ENCODE measurements at regions not wholly inside any gene's neighbourhood (a gene's known extent, or its start where the extent isn't known, plus 50 kb on each side); places are given as distances from the start of the nearest gene placed in this dataset. TPM values are rescaled to one million over a fixed set of nuclear protein-coding genes. Genes with fewer than 3 reads are reported as not detected.

DNA sequence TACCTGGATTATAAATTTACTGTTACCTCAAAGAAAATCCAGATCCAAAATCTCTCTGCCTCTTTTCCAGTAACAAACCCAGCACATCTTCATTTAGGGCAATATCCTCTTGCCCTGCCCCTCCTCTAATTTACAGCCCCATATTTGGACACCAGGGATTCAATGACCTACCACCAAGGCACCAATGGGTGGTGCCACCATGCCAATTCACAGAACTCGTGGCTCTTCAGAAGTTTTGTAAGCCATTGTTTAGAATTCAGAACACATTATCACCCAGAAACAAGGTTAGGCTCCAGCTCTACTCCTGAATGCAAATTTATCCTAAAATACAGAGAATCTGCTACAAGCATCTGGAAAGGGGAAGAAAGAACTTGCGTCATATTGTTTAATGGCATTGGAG is 67.8 kb upstream of the SASH1 start:
- DNase-seq (ENCODE audit: low read depth) = no peak

DNA sequence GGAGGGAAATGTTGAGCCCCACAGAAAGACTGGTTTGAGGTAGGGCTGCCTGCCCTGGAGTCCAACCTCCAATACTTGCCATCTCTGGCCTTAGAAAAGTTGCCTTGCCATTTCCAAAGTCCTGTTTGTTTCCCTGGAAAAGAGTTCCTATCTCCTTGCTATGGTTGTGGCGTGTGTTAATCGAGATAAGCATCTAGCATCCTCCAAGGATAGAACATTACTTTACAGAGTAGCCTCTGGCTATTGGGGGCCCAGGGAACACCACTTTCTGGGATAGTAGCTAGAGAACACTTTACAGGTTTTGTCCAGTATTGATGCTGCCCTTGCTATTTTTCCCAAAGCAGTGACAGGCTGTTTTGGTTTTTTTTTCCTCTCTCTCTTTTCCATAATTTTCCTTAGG is 57.4 kb upstream of the SASH1 start:
- no peak for DNase-seq (ENCODE audit: low read depth)

DNA sequence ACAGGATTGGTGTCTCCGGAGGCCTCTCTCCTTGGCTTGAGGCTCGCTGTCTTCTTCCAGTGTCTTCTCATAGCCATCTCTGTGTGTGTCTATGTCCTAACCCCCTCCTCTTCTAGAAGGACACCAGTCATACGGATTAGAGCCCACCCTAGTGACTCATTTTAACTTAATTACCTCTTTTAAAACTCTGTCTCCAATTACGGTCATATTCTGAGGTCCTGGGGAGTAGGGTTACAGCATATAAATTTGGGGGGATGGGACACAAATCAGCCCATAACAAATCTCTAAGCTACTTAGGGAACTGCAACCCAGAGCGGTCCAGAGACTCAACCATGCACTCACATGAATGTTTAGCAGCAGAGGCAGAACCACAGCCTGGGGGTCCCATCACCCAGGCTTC is 56.1 kb upstream of the SASH1 start:
- DNase-seq (ENCODE audit: low read depth) = no peak

DNA sequence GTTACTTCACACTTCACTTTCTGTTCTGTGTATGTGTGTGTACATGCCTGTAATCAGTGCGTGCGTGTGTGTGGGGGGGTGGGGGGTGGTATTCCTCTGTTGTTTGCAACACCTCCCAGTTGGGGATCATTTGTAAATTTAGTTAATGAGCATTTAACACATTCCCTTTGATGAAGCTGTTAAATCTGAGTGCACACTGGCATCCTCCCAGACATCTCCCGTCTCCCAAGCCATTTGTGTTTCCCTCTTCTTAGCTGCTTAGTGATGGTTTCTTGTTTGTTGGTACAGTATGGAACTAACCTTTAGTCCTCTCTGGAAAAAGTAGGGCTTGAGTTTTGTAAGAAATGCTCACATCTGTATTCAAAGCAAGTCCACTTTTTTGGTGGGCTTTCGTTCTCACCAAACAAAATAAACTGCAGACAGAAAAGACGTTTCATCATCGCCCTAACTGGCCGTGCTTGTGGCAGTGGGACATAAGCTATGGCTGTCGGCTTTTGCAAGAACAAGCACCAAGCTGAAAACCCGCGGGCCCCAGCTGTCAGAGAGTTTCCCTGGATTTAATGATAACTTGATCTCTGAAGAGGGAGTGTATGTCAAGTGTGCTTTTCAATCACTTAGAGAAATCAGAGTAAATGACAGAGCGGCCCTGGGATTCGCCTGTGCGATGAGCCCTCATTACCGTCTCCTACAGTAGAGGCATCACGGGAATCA is 54.9 kb upstream of the SASH1 start:
- DNase-seq (ENCODE audit: low read depth) = no peak

DNA sequence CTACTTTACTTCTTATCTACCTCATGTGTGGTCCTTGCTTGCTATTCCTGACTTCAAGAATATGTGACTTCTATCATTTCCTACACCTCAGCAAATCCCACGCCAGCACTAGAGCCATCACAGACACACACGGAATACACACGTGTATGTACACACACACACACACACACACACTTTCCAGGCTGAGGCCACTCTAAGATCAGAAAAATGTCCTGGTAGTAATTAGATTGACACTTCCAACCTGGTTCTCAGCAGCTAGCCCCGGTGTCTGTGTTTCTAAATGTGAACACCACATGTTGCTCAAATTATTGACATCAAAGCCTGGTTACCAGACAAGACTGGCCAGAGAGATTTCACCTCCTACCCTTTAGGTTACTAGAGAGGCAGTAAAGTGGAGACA is 54.1 kb upstream of the SASH1 start:
- no peak for DNase-seq (ENCODE audit: low read depth)

DNA sequence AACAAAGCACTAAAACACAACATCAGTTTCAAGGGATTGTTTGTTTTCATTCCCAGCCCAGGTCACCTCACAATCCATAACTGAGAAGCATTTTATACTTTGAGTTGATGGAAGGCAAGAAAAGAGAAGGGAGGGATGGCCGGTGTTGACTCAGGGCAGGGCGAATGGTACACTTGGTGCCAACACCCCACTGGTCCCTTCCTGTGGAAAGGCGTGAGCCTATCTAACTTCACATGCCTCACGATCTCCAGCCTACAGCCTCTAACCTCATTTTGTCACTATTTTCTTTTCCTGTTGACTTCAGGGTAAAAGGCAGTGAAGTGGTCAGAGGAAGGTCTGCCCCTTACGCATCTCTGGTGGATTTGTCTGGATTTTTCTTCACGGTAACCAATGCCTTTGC is 53.5 kb upstream of the SASH1 start:
- DNase-seq (ENCODE audit: low read depth) = no peak

DNA sequence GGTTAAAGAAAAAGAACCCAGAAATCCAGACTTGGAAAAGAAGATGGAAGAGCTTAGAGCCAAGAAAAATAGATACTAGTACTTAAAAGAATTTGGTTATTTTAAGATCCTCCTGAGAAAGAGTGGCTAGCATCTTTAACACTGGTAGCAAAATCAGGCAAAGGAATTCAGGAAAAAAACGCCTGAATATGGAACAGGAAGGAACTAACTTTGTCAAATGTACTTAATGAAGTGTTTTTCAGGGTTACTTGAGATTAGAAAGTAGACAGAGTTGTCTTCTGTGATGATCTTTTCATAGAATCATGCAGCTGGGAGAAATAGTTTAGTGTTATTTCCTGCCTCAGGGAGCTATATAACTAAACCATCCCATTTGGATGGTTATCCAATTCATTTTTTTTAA is 50.8 kb upstream of the SASH1 start:
- no peak for DNase-seq (ENCODE audit: low read depth)

Small RNA genes in the stretch of these regions (small RNA-seq; reads per million reads assigned to genes)
- gene RNU6-1222P = not detected
